Stomach smooth muscle (tissue), 2 donors: ENCODE measurements at regions not wholly inside any gene's neighbourhood (a gene's known extent, or its start where the extent isn't known, plus 50 kb on each side); places are given as distances from the start of the nearest gene placed in this dataset.

Experiments
- H3K27ac ChIP-seq: one replicate; pipeline ENCODE4 v1.7.0; 2013; ENCODE audit warnings: mild to moderate bottlenecking, low read length, inconsistent platforms
- H3K27me3 ChIP-seq, 2 donors: one replicate each; pipeline ENCODE4 v1.7.0; 2013; ENCODE audit warnings: low read length in 2 of 2; ENCODE audit not compliant: insufficient read depth in 2 of 2, control insufficient read depth in 1 of 2
- H3K36me3 ChIP-seq, 2 donors: one replicate each; pipeline ENCODE4 v1.7.0; 2013; ENCODE audit warnings: low read length in 2 of 2; ENCODE audit not compliant: control insufficient read depth in 2 of 2, insufficient read depth in 2 of 2
- H3K4me1 ChIP-seq: one replicate; pipeline ENCODE4 v1.7.0; 2013; ENCODE audit warnings: low read length; ENCODE audit not compliant: control insufficient read depth, insufficient read depth
- H3K4me3 ChIP-seq, 2 donors: one replicate each; pipeline ENCODE4 v1.7.0; 2013; ENCODE audit warnings: low read length in 2 of 2
- H3K9ac ChIP-seq, 2 donors: one replicate each; pipeline ENCODE4 v1.7.0; 2013; ENCODE audit warnings: low read length in 2 of 2, mild to moderate bottlenecking in 1 of 2
- H3K9me3 ChIP-seq, 2 donors: one replicate each; pipeline ENCODE4 v1.7.0; 2013; ENCODE audit warnings: low read length in 2 of 2; ENCODE audit not compliant: control insufficient read depth in 2 of 2
- donor health status: healthy.
- donor health status: Pancreatic carcinoma.

DNA sequence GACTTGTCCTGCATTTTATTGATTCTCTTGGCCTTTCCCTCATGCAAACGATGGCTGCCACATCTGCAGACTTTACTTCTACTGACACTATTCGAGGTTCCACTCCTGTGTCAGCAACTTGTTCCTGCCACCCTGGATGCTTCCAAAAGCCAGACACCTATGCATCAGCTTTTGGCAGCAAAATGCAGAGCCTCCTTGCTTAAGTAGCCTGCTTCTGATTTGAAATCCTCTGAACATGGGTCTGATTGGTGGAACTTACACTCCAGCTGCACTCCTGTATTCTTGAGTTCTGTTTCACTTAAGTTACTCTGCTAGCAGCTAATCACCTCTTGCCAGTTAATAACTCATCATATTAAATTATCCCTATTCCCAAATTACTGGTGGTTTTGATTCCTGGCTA lies 152.1 kb upstream of the FMN2 start:
- Histone ChIP-seq H3K4me3 (no peak overlapping the region), H3K9me3 (no peaks in the 10 kb centered on the region), H3K36me3 (no peaks in the 10 kb centered on the region), H3K4me1 (no peaks in the 10 kb centered on the region), H3K9ac (no peak overlapping the region), H3K27ac (no peak overlapping the region), H3K27me3 (no peaks in the 10 kb centered on the region)

DNA sequence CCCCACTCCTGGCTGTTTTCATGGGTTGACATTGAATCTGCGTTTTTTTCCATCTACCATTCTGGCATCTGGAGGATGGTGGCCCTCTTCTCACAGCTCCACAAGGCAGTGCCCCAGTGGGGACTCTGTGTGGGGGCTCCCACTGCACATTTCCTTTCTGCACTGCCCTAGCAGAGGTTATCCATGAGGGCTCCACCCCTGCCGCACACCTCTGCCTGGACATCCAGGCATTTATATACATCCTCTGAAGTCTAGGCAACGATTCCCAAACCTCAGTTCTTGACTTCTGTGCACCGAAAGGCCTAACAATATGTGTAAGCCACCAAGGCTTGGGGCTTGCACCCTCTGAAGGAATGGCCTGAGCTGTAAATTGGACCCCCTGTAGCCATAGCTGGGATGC lies 147.9 kb upstream of the FMN2 start:
- H3K27ac ChIP-seq: no peak overlapping the region
- no peak overlapping the region for H3K4me3 ChIP-seq
- no peaks in the 10 kb centered on the region for H3K4me1 ChIP-seq
- H3K9me3 ChIP-seq: no peaks in the 10 kb centered on the region
- H3K27me3 ChIP-seq: no peaks in the 10 kb centered on the region
- H3K9ac ChIP-seq: no peak overlapping the region
- no peaks in the 10 kb centered on the region for H3K36me3 ChIP-seq

DNA sequence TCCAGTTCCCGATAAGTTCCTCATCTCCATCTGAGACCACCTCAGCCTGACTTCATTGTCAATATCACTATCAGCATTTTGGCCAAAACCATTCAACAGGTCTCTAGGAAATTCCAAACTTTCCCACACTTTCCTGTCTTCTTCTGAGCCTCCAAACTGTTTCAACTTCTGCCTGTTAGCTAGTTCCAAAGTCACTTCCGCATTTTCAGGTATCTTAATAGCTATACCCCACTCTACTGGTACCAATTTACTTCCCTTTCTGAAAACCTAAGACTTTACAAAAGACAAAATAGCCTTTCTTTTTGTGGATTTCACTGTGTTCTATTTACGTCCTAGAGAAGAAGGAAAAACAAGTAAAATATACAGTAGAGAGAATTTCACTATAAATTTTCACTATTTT lies 147.0 kb upstream of the FMN2 start:
- Histone ChIP-seq H3K27ac (no peak overlapping the region), H3K36me3 (no peaks in the 10 kb centered on the region), H3K4me1 (no peaks in the 10 kb centered on the region), H3K4me3 (no peak overlapping the region), H3K9me3 (no peaks in the 10 kb centered on the region), H3K27me3 (no peaks in the 10 kb centered on the region), H3K9ac (no peak overlapping the region)

DNA sequence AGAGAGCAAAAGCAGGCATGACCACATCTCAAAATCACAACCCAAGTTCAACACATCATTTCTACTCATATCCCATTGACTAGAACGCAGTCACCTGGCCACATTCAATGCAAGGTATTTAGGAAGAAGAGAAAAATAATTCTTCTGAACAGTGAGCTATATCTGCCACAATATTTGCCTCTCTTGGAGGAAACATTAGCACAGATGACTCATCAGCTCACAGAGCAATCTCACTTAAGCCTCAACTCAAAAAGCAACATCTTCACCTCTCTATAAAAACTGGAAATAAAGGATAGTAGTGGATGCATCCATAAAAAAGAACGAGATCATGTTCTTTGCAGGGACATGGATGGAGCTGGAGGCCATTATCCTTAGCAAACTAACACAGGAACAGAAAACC lies 143.9 kb upstream of the FMN2 start:
- no peaks in the 10 kb centered on the region for H3K4me1 ChIP-seq
- no peaks in the 10 kb centered on the region for H3K36me3 ChIP-seq
- H3K9me3 ChIP-seq: no peaks in the 10 kb centered on the region
- no peak overlapping the region for H3K9ac ChIP-seq
- no peak overlapping the region for H3K27ac ChIP-seq
- no peak overlapping the region for H3K4me3 ChIP-seq
- no peaks in the 10 kb centered on the region for H3K27me3 ChIP-seq

- no peak overlapping the region for H3K9ac ChIP-seq
- H3K4me1 ChIP-seq: no peaks in the 10 kb centered on the region
- peaks cover 0 to 2% of the 10 kb centered on the region in 2 donors for H3K27me3 ChIP-seq
- no peaks in the 10 kb centered on the region for H3K9me3 ChIP-seq
- no peaks in the 10 kb centered on the region for H3K36me3 ChIP-seq
- no peak overlapping the region for H3K27ac ChIP-seq
- H3K4me3 ChIP-seq: no peak overlapping the region
Observed at GRCh38 chr1:239951511-239952140, 140.1 kb upstream of the FMN2 start.

- peaks cover 0 to 2% of the 10 kb centered on the region in 2 donors for H3K27me3 ChIP-seq
- no peaks in the 10 kb centered on the region for H3K36me3 ChIP-seq
- no peaks in the 10 kb centered on the region for H3K4me1 ChIP-seq
- H3K9ac ChIP-seq: no peak overlapping the region
- no peaks in the 10 kb centered on the region for H3K9me3 ChIP-seq
- no peak overlapping the region for H3K4me3 ChIP-seq
- H3K27ac ChIP-seq: no peak overlapping the region
Observed at GRCh38 chr1:239952348-239953308, 139.1 kb upstream of the FMN2 start.

GRCh38 chr1:239954836-239955235 lies 136.8 kb upstream of the FMN2 start:
- Histone ChIP-seq H3K27ac (no peak overlapping the region), H3K9ac (no peak overlapping the region), H3K27me3 (peaks cover 0 to 2% of the 10 kb centered on the region in 2 donors), H3K36me3 (no peaks in the 10 kb centered on the region), H3K4me3 (no peak overlapping the region), H3K4me1 (no peaks in the 10 kb centered on the region), H3K9me3 (no peaks in the 10 kb centered on the region)

GRCh38 chr1:239955431-239955830 lies 136.3 kb upstream of the FMN2 start:
- Histone ChIP-seq H3K36me3 (no peaks in the 10 kb centered on the region), H3K27ac (no peak overlapping the region), H3K27me3 (peaks cover 0 to 2% of the 10 kb centered on the region in 2 donors), H3K4me3 (no peak overlapping the region), H3K9ac (no peak overlapping the region), H3K4me1 (no peaks in the 10 kb centered on the region), H3K9me3 (no peaks in the 10 kb centered on the region)

DNA sequence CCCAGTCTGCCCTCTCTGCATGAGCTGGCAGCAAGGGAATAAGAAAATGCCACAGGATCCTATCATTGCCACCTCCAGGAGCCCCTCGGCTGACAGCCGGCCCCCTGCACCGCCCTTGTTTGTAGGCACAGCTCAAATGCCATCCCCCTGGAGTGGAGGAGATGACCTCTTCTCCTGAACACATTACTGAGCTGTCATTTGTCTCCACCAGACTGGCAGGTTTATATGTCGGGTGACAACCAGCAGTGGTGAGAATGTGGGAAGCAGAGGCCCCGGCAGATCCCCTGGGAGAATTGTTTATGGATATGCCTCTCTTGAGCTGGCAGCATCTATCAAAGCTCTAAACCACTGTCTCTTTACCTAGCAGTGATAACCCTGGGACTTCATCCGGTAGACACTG lies 135.4 kb upstream of the FMN2 start:
- H3K27ac ChIP-seq: no peak overlapping the region
- peaks cover 0 to 2% of the 10 kb centered on the region in 2 donors for H3K27me3 ChIP-seq
- H3K36me3 ChIP-seq: no peaks in the 10 kb centered on the region
- no peaks in the 10 kb centered on the region for H3K4me1 ChIP-seq
- H3K9ac ChIP-seq: no peak overlapping the region
- H3K9me3 ChIP-seq: no peaks in the 10 kb centered on the region
- no peak overlapping the region for H3K4me3 ChIP-seq

- H3K27me3 ChIP-seq: peaks cover 0 to 5% of the 10 kb centered on the region in 2 donors
Observed at GRCh38 chr1:239958063-239958462, 133.6 kb upstream of the FMN2 start.

GRCh38 chr1:239960366-239960765 lies 131.3 kb upstream of the FMN2 start:
- no peak overlapping the region for H3K4me3 ChIP-seq
- H3K9ac ChIP-seq: no peak overlapping the region
- H3K27ac ChIP-seq: no peak overlapping the region
- peaks cover 0 to 3% of the 10 kb centered on the region in 2 donors for H3K27me3 ChIP-seq
- no peaks in the 10 kb centered on the region for H3K4me1 ChIP-seq
- H3K36me3 ChIP-seq: no peaks in the 10 kb centered on the region
- no peaks in the 10 kb centered on the region for H3K9me3 ChIP-seq

More at GRCh38 chr1:239958063-239958462, 133.6 kb upstream of the FMN2 start:
- Histone ChIP-seq H3K27ac (no peak overlapping the region), H3K4me1 (no peaks in the 10 kb centered on the region), H3K9me3 (no peaks in the 10 kb centered on the region), H3K4me3 (no peak overlapping the region), H3K36me3 (no peaks in the 10 kb centered on the region), H3K9ac (no peak overlapping the region)
